Esophagus (tissue), 2 donors: ENCODE measurements at regions not wholly inside any gene's neighbourhood (a gene's known extent, or its start where the extent isn't known, plus 50 kb on each side); places are given as distances from the start of the nearest gene placed in this dataset.
A peak's percentile ranks its signal among the peaks of the same experiment; 100 is the strongest.

Experiments
- H3K27ac ChIP-seq, 2 donors: one replicate each; pipeline ENCODE4 v1.5.1; 2013; ENCODE audit warnings: low read depth in 2 of 2, mild to moderate bottlenecking in 2 of 2, inconsistent platforms in 1 of 2, low read length in 1 of 2, moderate library complexity in 1 of 2
- H3K27me3 ChIP-seq, 2 donors: one replicate each; pipeline ENCODE4 v1.6.1; 2013; ENCODE audit warnings: low read length in 2 of 2, control low read depth in 1 of 2, mild to moderate bottlenecking in 1 of 2; ENCODE audit not compliant: insufficient read depth in 2 of 2, control insufficient read depth in 1 of 2
- H3K36me3 ChIP-seq, 2 donors: one replicate each; pipeline ENCODE4 v1.6.1; 2013; ENCODE audit warnings: low read length in 1 of 2; ENCODE audit not compliant: control insufficient read depth in 2 of 2, insufficient read depth in 2 of 2
- H3K4me1 ChIP-seq, 2 donors: one replicate each; pipeline ENCODE4 v1.6.1; 2013; ENCODE audit warnings: low read length in 1 of 2; ENCODE audit not compliant: control insufficient read depth in 2 of 2, insufficient read depth in 2 of 2
- H3K4me3 ChIP-seq, 2 donors: one replicate each; pipeline ENCODE4 v1.5.1; 2013; ENCODE audit warnings: low read length in 2 of 2, mild to moderate bottlenecking in 2 of 2, low read depth in 1 of 2, moderate library complexity in 1 of 2
- H3K9me3 ChIP-seq, 2 donors: one replicate each; pipeline ENCODE4 v1.6.1; 2013; ENCODE audit warnings: mild to moderate bottlenecking in 2 of 2, low read depth in 1 of 2, low read length in 1 of 2, moderate library complexity in 1 of 2; ENCODE audit not compliant: control insufficient read depth in 2 of 2, insufficient read depth in 1 of 2
- WGBS, 2 donors: extraction: QIAGEN DNeasy Blood & Tissue Kit; methylation state at CpG; one replicate each; pipeline ENCODE4 v1.1.7; 2013; 5-methylcytosine and 5-hydroxymethylcytosine counted together
- donor health status: healthy with polysubstance abuse.
- donor health status: Bipolar disorder and iron deficiency.

DNA sequence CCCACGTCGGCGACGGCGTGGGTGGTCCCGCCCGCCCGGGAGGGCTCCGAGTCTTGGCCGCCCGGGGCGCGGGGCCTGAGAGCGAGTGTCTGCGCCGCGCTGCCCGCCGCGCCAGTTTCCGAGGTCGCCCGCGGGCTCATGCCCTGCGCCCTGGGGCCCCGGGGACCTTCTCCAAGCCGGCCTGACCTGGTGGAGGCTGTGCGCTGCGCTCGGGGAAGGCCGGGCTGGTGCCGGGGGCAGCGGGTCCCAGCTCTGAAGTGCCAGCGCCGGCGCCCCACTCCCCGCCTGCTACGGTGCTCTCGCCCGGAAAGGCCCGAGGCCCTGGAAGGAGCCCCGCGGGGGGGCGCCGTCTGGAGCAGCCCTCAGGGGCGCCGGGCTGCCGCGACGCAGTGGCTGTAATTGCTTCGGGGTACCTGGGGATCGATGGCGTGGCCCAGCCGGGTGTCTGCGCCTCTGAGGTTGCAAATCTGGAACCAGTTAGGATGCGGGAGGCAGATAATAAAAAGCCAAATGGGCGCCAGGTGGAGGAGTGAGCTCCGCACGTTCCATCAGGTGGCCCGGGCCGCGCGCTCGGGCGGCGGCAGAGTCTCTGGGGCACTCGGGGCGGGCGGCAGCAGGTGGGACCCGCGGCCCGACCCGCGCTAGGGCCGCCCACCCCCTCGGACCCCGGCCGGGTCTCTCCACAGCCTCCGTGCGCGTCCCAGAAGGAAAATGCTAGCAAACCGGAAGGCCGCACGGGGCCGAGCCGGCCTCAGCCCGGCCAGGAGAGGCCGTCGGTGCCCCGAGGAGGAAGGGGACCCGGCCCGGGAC, 102.3 kb upstream of the DIO3 start:
- Histone ChIP-seq H3K4me1 (peaks cover 0 to 2% of the 10 kb centered on the region in 2 donors), H3K9me3 (no peaks in the 10 kb centered on the region), H3K27me3 (peaks cover 15 to 21% of the 10 kb centered on the region in 2 donors), H3K36me3 (no peaks in the 10 kb centered on the region), H3K4me3 (peak overlapping the region in 1 of 2 donors; percentile 12), H3K27ac (no peak overlapping the region)
- WGBS, 2 donors, result 3 to 4% methylated on average over 72 to 92 of the region's 92 CpGs

DNA sequence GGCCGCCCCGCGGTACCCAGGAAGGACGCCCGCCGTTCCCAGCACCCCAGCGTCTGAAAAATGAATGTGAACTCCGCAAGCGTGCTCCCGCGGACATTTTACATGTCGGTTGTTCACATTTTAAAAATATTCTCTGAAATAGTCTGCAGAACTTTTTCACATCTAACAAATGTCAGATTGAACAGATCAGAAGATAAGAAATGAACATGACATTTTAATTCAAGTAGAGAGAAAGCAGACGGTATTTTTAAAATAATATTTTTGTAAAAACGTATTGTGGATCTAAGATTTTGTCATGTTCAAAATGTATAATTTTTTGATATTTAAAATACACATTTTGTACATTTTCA, 101.8 kb upstream of the DIO3 start:
- H3K27me3 ChIP-seq, result peaks cover 15 to 21% of the 10 kb centered on the region in 2 donors
- H3K4me1 ChIP-seq, result peaks cover 0 to 2% of the 10 kb centered on the region in 2 donors
- no peaks in the 10 kb centered on the region for H3K36me3 ChIP-seq
- WGBS, 2 donors, result 27 to 40% methylated on average over 14 of the region's 14 CpGs
- no peak overlapping the region for H3K27ac ChIP-seq
- no peak overlapping the region for H3K4me3 ChIP-seq
- H3K9me3 ChIP-seq, result no peaks in the 10 kb centered on the region

DNA sequence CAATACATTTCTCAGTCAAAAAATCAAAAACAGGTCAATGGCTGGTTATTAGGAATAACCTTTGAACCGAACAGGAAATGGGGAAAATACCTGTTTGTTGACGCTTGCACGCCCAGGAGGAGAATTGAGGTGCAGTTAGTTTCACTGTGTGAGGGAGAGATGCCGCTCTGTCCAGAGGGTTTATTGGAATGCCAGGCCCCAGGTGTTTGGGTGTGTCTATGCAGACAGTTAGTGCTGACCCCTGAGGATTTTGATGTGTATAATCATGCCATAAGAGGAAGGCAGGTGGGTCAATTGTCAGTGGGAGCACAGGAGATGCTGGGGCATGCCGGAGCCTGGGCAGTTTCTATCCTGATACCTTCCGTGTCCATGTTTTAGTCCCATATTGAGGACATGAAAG, 100.8 kb upstream of the DIO3 start:
- H3K4me3 ChIP-seq, result no peak overlapping the region
- peaks cover 15 to 21% of the 10 kb centered on the region in 2 donors for H3K27me3 ChIP-seq
- no peaks in the 10 kb centered on the region for H3K9me3 ChIP-seq
- WGBS, 2 donors, result 87 to 92% methylated on average over 6 of the region's 6 CpGs
- H3K36me3 ChIP-seq, result no peaks in the 10 kb centered on the region
- H3K4me1 ChIP-seq, result peaks cover 0 to under 1% of the 10 kb centered on the region in 2 donors
- no peak overlapping the region for H3K27ac ChIP-seq

DNA sequence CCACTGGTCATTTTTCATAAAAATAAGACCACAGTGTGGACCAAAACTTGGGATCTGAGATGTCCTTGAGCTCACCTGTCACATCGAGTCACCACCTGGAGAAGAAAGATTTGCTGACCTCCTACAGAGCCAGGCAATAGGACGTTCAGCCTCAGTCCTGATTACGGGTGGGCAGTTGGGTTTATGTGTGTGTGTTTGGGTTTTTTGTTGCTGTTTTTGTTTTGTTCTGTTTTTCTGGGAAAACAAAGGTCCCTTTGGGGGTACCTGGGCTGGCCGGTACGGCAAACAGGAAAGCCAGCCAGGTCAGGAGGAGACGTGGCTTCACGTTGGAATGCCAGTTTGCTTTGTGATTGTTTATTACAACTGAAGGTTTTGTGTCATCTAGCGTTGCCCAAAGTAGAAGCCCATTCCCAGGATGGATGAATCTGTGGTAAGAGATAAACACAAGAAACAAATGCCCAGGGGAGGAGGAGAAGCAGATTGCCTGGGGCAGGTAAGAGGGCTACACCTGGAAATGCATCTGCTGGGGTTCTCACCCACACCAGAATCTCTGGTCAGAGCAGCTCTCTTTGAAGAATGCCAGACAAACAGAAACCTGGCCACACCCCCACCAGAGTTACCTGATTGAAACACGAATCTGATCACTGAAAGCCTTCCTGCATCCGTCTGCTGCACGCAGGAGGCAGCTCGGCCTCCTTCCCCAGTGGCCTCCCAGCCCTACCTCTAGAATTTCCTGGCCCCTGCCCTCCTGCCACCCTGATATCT, 100.1 kb upstream of the DIO3 start:
- Histone ChIP-seq H3K4me1 (no peaks in the 10 kb centered on the region), H3K27ac (no peak overlapping the region), H3K9me3 (no peaks in the 10 kb centered on the region), H3K4me3 (no peak overlapping the region), H3K27me3 (peaks cover 15 to 21% of the 10 kb centered on the region in 2 donors), H3K36me3 (no peaks in the 10 kb centered on the region)
- WGBS, 2 donors, result 84 to 88% methylated on average over 12 of the region's 12 CpGs

DNA sequence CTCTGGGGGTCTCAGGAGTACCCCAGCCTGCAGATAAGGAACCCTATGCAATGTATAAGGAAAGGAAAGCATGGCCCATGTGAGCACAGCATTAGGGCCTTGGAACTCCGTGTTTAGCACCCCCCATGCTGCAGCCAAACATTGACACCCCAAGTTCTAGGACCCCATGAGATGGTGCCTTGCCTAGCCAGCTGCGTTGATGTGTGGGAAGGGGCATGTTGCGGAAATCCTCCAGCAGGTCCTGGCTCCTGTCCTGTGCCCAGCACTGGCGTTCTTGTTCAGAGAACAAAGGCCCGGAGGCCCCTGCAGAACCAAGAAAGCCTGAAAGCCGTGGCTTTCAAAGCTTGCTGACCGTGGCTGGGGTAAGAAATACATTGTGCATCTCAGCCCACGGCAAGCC, 99.4 kb upstream of the DIO3 start:
- 93 to 94% methylated on average over 8 of the region's 8 CpGs for WGBS, 2 donors

DNA sequence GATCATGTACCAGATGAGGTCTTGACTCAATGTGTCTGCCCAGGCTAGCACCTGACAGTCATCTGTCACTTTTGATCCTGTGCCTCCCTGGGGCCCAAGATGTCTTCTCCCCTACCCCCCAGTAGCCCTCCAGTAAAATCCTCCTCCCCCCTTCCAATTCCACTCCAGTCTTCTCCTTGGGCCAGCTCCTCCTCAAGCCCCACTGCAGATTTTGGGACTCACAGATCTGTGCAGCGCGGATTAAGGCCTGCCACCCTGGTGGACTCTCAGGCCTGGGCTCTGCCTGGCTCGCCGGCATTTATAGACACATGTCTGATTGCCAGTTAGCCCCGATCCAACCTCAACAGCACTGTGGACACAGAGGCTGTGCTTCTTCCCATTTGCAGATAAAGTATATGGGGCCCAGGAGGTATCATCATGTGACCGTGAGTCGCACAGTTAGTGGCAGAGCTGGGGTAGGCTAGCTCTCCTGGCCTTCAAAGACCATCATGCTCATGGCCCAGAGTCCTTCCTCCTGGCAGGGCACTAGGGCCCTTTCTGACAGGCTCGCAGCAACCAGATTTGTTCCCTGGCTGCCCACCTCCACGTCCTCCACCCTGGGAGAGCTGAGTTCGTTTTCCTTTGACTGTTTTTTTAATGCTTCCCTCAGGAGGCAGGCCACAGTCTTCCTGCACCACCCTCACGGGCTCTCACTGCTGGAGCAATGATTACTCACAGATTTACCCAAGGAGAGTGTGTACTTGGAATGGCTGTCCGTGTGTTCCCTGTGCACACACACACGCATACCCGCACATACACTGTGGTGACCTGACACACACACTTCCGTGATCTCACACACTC, 98.3 kb upstream of the DIO3 start:
- 85 to 89% methylated on average over 15 of the region's 15 CpGs for WGBS, 2 donors
- Histone ChIP-seq H3K27ac (no peak overlapping the region), H3K27me3 (peaks cover 8 to 12% of the 10 kb centered on the region in 2 donors), H3K9me3 (no peaks in the 10 kb centered on the region), H3K36me3 (no peaks in the 10 kb centered on the region), H3K4me3 (no peak overlapping the region), H3K4me1 (no peaks in the 10 kb centered on the region)

More for the DNA sequence above, 99.4 kb upstream of the DIO3 start:
- Histone ChIP-seq H3K27me3 (peaks cover 15 to 21% of the 10 kb centered on the region in 2 donors), H3K27ac (no peak overlapping the region), H3K36me3 (no peaks in the 10 kb centered on the region), H3K9me3 (no peaks in the 10 kb centered on the region), H3K4me3 (no peak overlapping the region), H3K4me1 (no peaks in the 10 kb centered on the region)

DNA sequence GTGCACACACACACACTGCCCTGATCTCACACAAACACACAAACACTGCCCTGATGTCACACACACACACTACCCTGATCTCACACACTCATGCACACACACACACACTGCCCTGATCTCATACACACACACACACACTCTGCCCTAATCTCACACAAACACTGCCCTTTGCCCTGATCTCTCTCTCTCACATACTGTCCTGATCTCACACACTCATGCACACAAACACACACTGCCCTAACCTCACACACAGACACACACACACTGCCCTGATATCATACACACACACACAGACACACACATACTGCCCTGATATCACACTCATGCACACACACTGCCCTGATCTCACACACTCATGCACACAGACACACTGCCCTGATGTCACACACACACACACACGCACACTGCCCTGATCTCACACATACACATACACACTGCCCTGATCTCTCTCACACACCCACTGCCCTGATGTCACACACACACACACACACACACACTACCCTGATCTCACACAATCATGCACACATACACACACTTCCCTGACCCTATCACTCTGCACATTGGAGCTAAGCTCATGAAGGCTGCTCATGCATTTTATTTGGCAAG, 97.6 kb upstream of the DIO3 start:
- H3K27ac ChIP-seq, result no peak overlapping the region
- 83 to 89% methylated on average over 1 of the region's 1 CpG for WGBS, 2 donors
- H3K4me1 ChIP-seq, result no peaks in the 10 kb centered on the region

DNA sequence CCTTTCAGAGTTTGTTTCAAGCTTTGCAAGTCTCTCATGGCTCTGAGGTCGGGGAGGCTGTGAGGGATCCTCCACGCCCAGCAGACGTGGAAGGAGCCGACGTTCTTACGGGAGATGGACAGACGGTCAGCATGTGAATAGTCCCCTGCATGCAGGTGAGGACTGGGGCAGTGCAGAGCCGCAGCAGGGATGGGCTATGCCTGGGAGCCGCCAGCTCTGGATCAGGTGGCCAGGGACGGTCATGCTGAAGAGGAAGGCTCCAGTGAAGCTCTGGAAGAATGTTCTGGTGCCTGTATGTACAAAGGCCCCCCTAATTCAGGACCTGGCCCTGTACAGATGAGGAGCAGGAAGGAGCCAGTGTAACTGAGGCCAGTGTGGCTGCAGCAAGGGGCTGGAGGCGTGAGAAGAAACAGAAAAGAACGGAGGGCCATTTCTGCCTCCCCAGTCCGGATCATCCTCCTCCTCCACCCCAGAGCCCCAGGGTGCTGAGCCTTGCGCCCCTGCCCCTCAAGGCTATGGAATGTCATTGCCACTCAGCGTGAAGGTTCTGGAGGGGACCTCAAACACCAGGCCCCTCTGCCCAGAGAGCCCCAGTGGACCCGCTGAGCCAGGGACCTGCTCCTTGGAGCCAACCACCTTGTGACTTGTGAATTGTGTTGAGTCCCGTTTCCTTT, 96.8 kb upstream of the DIO3 start:
- Histone ChIP-seq H3K4me1 (no peaks in the 10 kb centered on the region), H3K27me3 (peaks cover 0 to under 1% of the 10 kb centered on the region in 2 donors), H3K9me3 (no peaks in the 10 kb centered on the region), H3K27ac (no peak overlapping the region), H3K4me3 (no peak overlapping the region), H3K36me3 (no peaks in the 10 kb centered on the region)
- 75 to 79% methylated on average over 17 of the region's 17 CpGs for WGBS, 2 donors

More for the DNA sequence above, 97.6 kb upstream of the DIO3 start:
- no peak overlapping the region for H3K4me3 ChIP-seq
- H3K27me3 ChIP-seq, result peaks cover 5 to 8% of the 10 kb centered on the region in 2 donors
- H3K9me3 ChIP-seq, result no peaks in the 10 kb centered on the region
- no peaks in the 10 kb centered on the region for H3K36me3 ChIP-seq
